Glutamatergic neuron (in vitro differentiated cells): ENCODE measurements at regions not wholly inside any gene's neighbourhood (a gene's known extent, or its start where the extent isn't known, plus 50 kb on each side); places are given as distances from the start of the nearest gene placed in this dataset.
"Not testable (repeated sequence)": the region's sequence is repeated elsewhere in the genome, so short reads cannot be mapped to it uniquely, and the experiment has no call there.

Source experiments
- DNase-seq: peaks from one replicate; pipeline ENCODE4 v3.0.0; 2022
- H3K27ac Mint-ChIP-seq: one replicate; pipeline ENCODE4 v1.8.0; 2020; ENCODE audit warnings: mild to moderate bottlenecking, mixed read lengths, inconsistent platforms; ENCODE audit not compliant: unreplicated experiment
- H3K27me3 Mint-ChIP-seq: one replicate; pipeline ENCODE4 v1.8.0; 2020; ENCODE audit warnings: mild to moderate bottlenecking, moderate library complexity, mixed read lengths, inconsistent platforms; ENCODE audit not compliant: unreplicated experiment
- H3K36me3 Mint-ChIP-seq: one replicate; pipeline ENCODE4 v1.8.0; 2020; ENCODE audit warnings: mild to moderate bottlenecking, mixed read lengths, inconsistent platforms; ENCODE audit not compliant: unreplicated experiment
- H3K4me1 Mint-ChIP-seq: one replicate; pipeline ENCODE4 v1.8.0; 2020; ENCODE audit warnings: mild to moderate bottlenecking, low read depth, mixed read lengths, inconsistent platforms; ENCODE audit not compliant: unreplicated experiment
- H3K4me3 Mint-ChIP-seq: one replicate; pipeline ENCODE4 v1.8.0; 2020; ENCODE audit warnings: mild to moderate bottlenecking, mixed read lengths, inconsistent platforms; ENCODE audit not compliant: unreplicated experiment
- H3K9me3 Mint-ChIP-seq: one replicate; pipeline ENCODE4 v1.8.0; 2020; ENCODE audit warnings: mild to moderate bottlenecking, moderate library complexity, mixed read lengths, inconsistent platforms; ENCODE audit not compliant: unreplicated experiment
- CTCF ChIP-seq: fragments of 200-600 bp; sonication (generic); IDR thresholded peaks from one replicate; pipeline ENCODE4 v1.5.0; 2021; ENCODE audit not compliant: partially characterized antibody, unreplicated experiment

- H3K4me1 Mint-ChIP-seq, result peaks cover 15% of the 10 kb centered on the region
- H3K9me3 Mint-ChIP-seq, result peaks cover 4% of the 10 kb centered on the region
- peaks cover 10% of the 10 kb centered on the region for H3K36me3 Mint-ChIP-seq
- no peak for DNase-seq
- H3K27me3 Mint-ChIP-seq, result peaks cover 5% of the 10 kb centered on the region
- no peak for TF ChIP-seq CTCF
- no peak overlapping the region for H3K4me3 Mint-ChIP-seq
- no peak overlapping the region for H3K27ac Mint-ChIP-seq
Observed at GRCh38 chr6:4478098-4478497, 298.1 kb upstream of the CDYL start.

- DNase-seq, result no peak
- Mint-ChIP-seq H3K4me3 (no peak overlapping the region), H3K27ac (no peak overlapping the region), H3K36me3 (peaks cover 28% of the 10 kb centered on the region), H3K9me3 (peaks cover 5% of the 10 kb centered on the region), H3K4me1 (peaks cover 7% of the 10 kb centered on the region), H3K27me3 (peaks cover 7% of the 10 kb centered on the region)
- TF ChIP-seq CTCF, result no peak
Observed at GRCh38 chr6:4474810-4475209, 301.4 kb upstream of the CDYL start.

GRCh38 chr6:4472969-4473642 lies 303.1 kb upstream of the CDYL start:
- Mint-ChIP-seq H3K36me3 (peaks cover 28% of the 10 kb centered on the region), H3K27me3 (peaks cover 7% of the 10 kb centered on the region), H3K4me1 (no peaks in the 10 kb centered on the region), H3K27ac (no peak overlapping the region), H3K4me3 (no peak overlapping the region), H3K9me3 (peaks cover 4% of the 10 kb centered on the region)
- DNase-seq, result no peak
- no peak for TF ChIP-seq CTCF

GRCh38 chr6:4472222-4472621 lies 304.0 kb upstream of the CDYL start:
- no peaks in the 10 kb centered on the region for H3K4me1 Mint-ChIP-seq
- no peak overlapping the region for H3K4me3 Mint-ChIP-seq
- peaks cover 4% of the 10 kb centered on the region for H3K9me3 Mint-ChIP-seq
- H3K36me3 Mint-ChIP-seq, result peaks cover 25% of the 10 kb centered on the region
- no peak for TF ChIP-seq CTCF
- DNase-seq, result no peak
- H3K27me3 Mint-ChIP-seq, result peaks cover 7% of the 10 kb centered on the region
- H3K27ac Mint-ChIP-seq, result no peak overlapping the region

GRCh38 chr6:4471515-4471914 lies 304.7 kb upstream of the CDYL start:
- not testable (repeated sequence) for H3K4me3 Mint-ChIP-seq, H3K4me1 Mint-ChIP-seq, H3K9me3 Mint-ChIP-seq, H3K27ac Mint-ChIP-seq, DNase-seq, H3K27me3 Mint-ChIP-seq
- peaks cover 25% of the 10 kb centered on the region for H3K36me3 Mint-ChIP-seq
